Dendritic cell treated with granulocyte-macrophage colony-stimulating factor and Interleukin-4, amounts not matched to agents 40 ng/mL and 50 ng/mL, for 4 days (primary cell): ENCODE measurements at regions not wholly inside any gene's neighbourhood (a gene's known extent, or its start where the extent isn't known, plus 50 kb on each side); places are given as distances from the start of the nearest gene placed in this dataset.
"Not testable (repeated sequence)": the region's sequence is repeated elsewhere in the genome, so short reads cannot be mapped to it uniquely, and the experiment has no call there.

Experiments used
- H3K27ac Mint-ChIP-seq: one replicate; pipeline ENCODE4 v1.8.0; 2022; ENCODE audit warnings: mild to moderate bottlenecking, mixed read lengths
- H3K27me3 Mint-ChIP-seq: one replicate; pipeline ENCODE4 v1.8.0; 2022; ENCODE audit warnings: mild to moderate bottlenecking, mixed read lengths
- H3K36me3 Mint-ChIP-seq: one replicate; pipeline ENCODE4 v1.8.0; 2022; ENCODE audit warnings: low read depth, mixed read lengths
- H3K4me1 Mint-ChIP-seq: one replicate; pipeline ENCODE4 v1.8.0; 2022; ENCODE audit warnings: low read depth, mixed read lengths
- H3K4me3 Mint-ChIP-seq: one replicate; pipeline ENCODE4 v1.8.0; 2022; ENCODE audit warnings: mild to moderate bottlenecking, moderate library complexity, mixed read lengths
- H3K9me3 Mint-ChIP-seq: one replicate; pipeline ENCODE4 v1.8.0; 2022; ENCODE audit warnings: mixed read lengths
- intact Hi-C: fragments of 100-400 bp; cut with micrococcal nuclease; formaldehyde crosslinking; loops from one replicate; pipeline ENCODE4 v1.15.0; 2022

DNA sequence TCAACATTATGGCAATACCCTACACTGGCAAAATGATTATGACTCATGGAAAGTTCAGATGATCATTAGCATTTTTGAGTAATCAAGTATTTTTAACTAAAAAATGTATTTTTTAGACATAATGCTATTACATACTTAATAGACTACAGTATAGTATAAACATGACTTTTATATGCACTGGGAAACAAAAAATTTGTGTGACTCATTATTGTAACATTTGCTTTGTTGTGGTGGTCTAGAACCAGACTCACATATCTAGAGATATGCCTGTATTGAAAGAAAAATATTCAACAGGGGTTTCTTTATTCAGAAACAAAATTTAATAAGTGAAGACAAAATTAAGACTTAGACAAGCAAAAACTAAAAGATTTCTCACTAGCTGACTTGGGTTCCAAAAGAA, 385.3 kb upstream of the RIOK2 start:
- H3K4me1 Mint-ChIP-seq: no peaks in the 10 kb centered on the region
- intact Hi-C loops: no loop called here

GRCh38 chr5:97570242-97570641, 387.2 kb upstream of the RIOK2 start:
- Mint-ChIP-seq H3K27ac (no peak overlapping the region), H3K4me1 (no peaks in the 10 kb centered on the region), H3K4me3 (no peak overlapping the region), H3K27me3 (no peaks in the 10 kb centered on the region), H3K9me3 (peaks cover 38% of the 10 kb centered on the region), H3K36me3 (no peaks in the 10 kb centered on the region)
- intact Hi-C loops: no loop called here

More for the DNA sequence above, 385.3 kb upstream of the RIOK2 start:
- H3K36me3 Mint-ChIP-seq: no peaks in the 10 kb centered on the region
- H3K27me3 Mint-ChIP-seq: no peaks in the 10 kb centered on the region
- H3K4me3 Mint-ChIP-seq: no peak overlapping the region
- H3K27ac Mint-ChIP-seq: no peak overlapping the region
- peaks cover 42% of the 10 kb centered on the region for H3K9me3 Mint-ChIP-seq

GRCh38 chr5:97575322-97575721, 392.3 kb upstream of the RIOK2 start:
- no peaks in the 10 kb centered on the region for H3K36me3 Mint-ChIP-seq
- intact Hi-C loops: no loop called here
- H3K4me3 Mint-ChIP-seq: no peak overlapping the region
- H3K27ac Mint-ChIP-seq: no peak overlapping the region
- no peaks in the 10 kb centered on the region for H3K27me3 Mint-ChIP-seq
- no peaks in the 10 kb centered on the region for H3K4me1 Mint-ChIP-seq
- peaks cover 21% of the 10 kb centered on the region for H3K9me3 Mint-ChIP-seq

GRCh38 chr5:97576956-97577355, 393.9 kb upstream of the RIOK2 start:
- Mint-ChIP-seq H3K36me3 (no peaks in the 10 kb centered on the region), H3K4me3 (no peak overlapping the region), H3K4me1 (no peaks in the 10 kb centered on the region), H3K27ac (no peak overlapping the region), H3K27me3 (no peaks in the 10 kb centered on the region), H3K9me3 (peaks cover 10% of the 10 kb centered on the region)
- intact Hi-C loops: no loop called here

- H3K4me1 Mint-ChIP-seq, H3K4me3 Mint-ChIP-seq, H3K27ac Mint-ChIP-seq, H3K36me3 Mint-ChIP-seq, H3K27me3 Mint-ChIP-seq, H3K9me3 Mint-ChIP-seq, intact Hi-C loops: not testable (repeated sequence)
Observed at GRCh38 chr5:97579977-97580376, 396.9 kb upstream of the RIOK2 start.

- intact Hi-C loops: no loop called here
- Mint-ChIP-seq H3K27me3 (no peaks in the 10 kb centered on the region), H3K9me3 (peaks cover 10% of the 10 kb centered on the region), H3K27ac (no peak overlapping the region), H3K4me3 (no peak overlapping the region), H3K4me1 (no peaks in the 10 kb centered on the region), H3K36me3 (no peaks in the 10 kb centered on the region)
Observed at GRCh38 chr5:97580746-97581145, 397.7 kb upstream of the RIOK2 start.

GRCh38 chr5:97591781-97592180, 408.7 kb upstream of the RIOK2 start:
- no peaks in the 10 kb centered on the region for H3K4me1 Mint-ChIP-seq
- peaks cover 25% of the 10 kb centered on the region for H3K9me3 Mint-ChIP-seq
- intact Hi-C loops: no loop called here
- H3K27ac Mint-ChIP-seq: no peak overlapping the region
- no peak overlapping the region for H3K4me3 Mint-ChIP-seq
- H3K36me3 Mint-ChIP-seq: no peaks in the 10 kb centered on the region
- no peaks in the 10 kb centered on the region for H3K27me3 Mint-ChIP-seq

GRCh38 chr5:97600486-97600885, 417.4 kb upstream of the RIOK2 start:
- H3K36me3 Mint-ChIP-seq: no peaks in the 10 kb centered on the region
- H3K4me1 Mint-ChIP-seq: no peaks in the 10 kb centered on the region
- no peak overlapping the region for H3K4me3 Mint-ChIP-seq
- H3K27ac Mint-ChIP-seq: no peak overlapping the region
- intact Hi-C loops: no loop called here
- H3K9me3 Mint-ChIP-seq: peaks cover 58% of the 10 kb centered on the region
- no peaks in the 10 kb centered on the region for H3K27me3 Mint-ChIP-seq

DNA sequence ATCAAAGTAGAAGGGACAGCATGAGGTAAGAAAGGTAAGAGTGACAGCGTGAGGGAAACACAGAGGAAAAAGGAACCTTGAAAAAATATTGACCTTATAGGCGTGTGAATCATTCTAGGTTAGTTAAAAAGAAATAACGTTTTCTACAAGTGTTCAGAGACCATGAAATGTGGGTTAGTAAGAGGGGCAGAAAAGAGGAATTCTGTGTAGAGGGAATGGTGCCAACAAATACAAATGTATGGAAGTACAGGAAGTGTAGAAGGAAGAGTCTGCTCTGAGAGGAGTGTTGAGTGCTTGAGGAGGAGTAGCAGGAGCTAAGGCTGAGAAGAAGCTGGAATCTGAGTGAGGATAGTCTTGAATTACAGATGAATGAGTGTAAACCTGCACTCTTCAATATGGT, 418.6 kb upstream of the RIOK2 start:
- H3K4me3 Mint-ChIP-seq: no peak overlapping the region
- intact Hi-C loops: no loop called here
- H3K4me1 Mint-ChIP-seq: no peaks in the 10 kb centered on the region
- H3K27me3 Mint-ChIP-seq: no peaks in the 10 kb centered on the region
- no peaks in the 10 kb centered on the region for H3K36me3 Mint-ChIP-seq
- H3K9me3 Mint-ChIP-seq: peaks cover 54% of the 10 kb centered on the region
- H3K27ac Mint-ChIP-seq: no peak overlapping the region

DNA sequence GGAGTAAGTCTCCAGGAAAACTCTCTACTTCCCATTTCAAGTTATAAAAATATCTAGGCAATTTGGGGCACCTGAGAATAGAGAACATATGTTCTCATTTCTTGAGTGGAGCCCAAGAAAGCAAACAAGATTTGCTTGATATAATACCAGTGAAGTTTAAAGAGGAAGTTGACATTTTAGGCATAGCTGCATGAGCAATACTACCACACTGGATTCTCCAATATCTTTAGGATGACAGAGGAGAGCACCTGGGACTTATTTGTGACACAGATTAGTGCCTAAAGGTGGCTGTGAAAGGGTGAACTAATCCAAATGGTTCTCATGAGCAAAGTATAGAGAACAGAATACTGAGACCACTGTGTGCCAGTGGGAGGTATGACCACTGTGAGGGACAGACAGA, 423.5 kb upstream of the RIOK2 start:
- intact Hi-C loops: no loop called here
- peaks cover 28% of the 10 kb centered on the region for H3K9me3 Mint-ChIP-seq
- H3K4me3 Mint-ChIP-seq: no peak overlapping the region
- H3K36me3 Mint-ChIP-seq: no peaks in the 10 kb centered on the region
- H3K4me1 Mint-ChIP-seq: no peaks in the 10 kb centered on the region
- H3K27me3 Mint-ChIP-seq: no peaks in the 10 kb centered on the region
- no peak overlapping the region for H3K27ac Mint-ChIP-seq

DNA sequence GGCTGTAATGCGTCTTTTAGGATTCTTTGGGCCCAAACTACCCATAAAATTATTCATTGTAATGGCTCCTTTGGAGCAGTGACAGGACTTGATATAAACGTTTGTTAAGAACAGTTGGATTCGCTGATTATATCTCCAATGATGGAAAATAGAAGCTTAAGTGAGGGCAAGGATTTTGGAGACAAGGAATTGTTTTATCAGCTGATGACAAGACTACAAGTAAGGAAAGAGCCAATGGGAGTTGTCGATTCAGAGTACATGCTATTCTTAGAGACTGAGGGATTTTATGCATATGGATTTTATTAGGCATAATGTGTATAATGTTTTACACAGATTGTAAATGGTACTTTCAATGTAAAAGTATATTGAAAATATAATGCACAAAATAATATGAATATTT, 425.5 kb upstream of the RIOK2 start:
- H3K9me3 Mint-ChIP-seq: peaks cover 21% of the 10 kb centered on the region
- no peak overlapping the region for H3K4me3 Mint-ChIP-seq
- intact Hi-C loops: no loop called here
- H3K4me1 Mint-ChIP-seq: no peaks in the 10 kb centered on the region
- H3K36me3 Mint-ChIP-seq: no peaks in the 10 kb centered on the region
- no peaks in the 10 kb centered on the region for H3K27me3 Mint-ChIP-seq
- H3K27ac Mint-ChIP-seq: no peak overlapping the region

- no peak overlapping the region for H3K4me3 Mint-ChIP-seq
- no peaks in the 10 kb centered on the region for H3K27me3 Mint-ChIP-seq
- H3K36me3 Mint-ChIP-seq: no peaks in the 10 kb centered on the region
- no peaks in the 10 kb centered on the region for H3K4me1 Mint-ChIP-seq
- intact Hi-C loops: no loop called here
- no peak overlapping the region for H3K27ac Mint-ChIP-seq
- peaks cover 28% of the 10 kb centered on the region for H3K9me3 Mint-ChIP-seq
Observed at GRCh38 chr5:97618721-97619120, 435.7 kb upstream of the RIOK2 start.

- H3K27ac Mint-ChIP-seq: no peak overlapping the region
- H3K27me3 Mint-ChIP-seq: no peaks in the 10 kb centered on the region
- intact Hi-C loops: no loop called here
- H3K9me3 Mint-ChIP-seq: peaks cover 22% of the 10 kb centered on the region
- no peak overlapping the region for H3K4me3 Mint-ChIP-seq
- H3K36me3 Mint-ChIP-seq: no peaks in the 10 kb centered on the region
- no peaks in the 10 kb centered on the region for H3K4me1 Mint-ChIP-seq
Observed at GRCh38 chr5:97623441-97623840, 440.4 kb upstream of the RIOK2 start.

- intact Hi-C loops: no loop called here
- H3K36me3 Mint-ChIP-seq: no peaks in the 10 kb centered on the region
- H3K4me3 Mint-ChIP-seq: no peak overlapping the region
- H3K4me1 Mint-ChIP-seq: no peaks in the 10 kb centered on the region
- H3K9me3 Mint-ChIP-seq: peaks cover 7% of the 10 kb centered on the region
- no peak overlapping the region for H3K27ac Mint-ChIP-seq
- H3K27me3 Mint-ChIP-seq: no peaks in the 10 kb centered on the region
Observed at GRCh38 chr5:97624886-97625285, 441.8 kb upstream of the RIOK2 start.

- no peaks in the 10 kb centered on the region for H3K27me3 Mint-ChIP-seq
- intact Hi-C loops: no loop called here
- H3K27ac Mint-ChIP-seq: no peak overlapping the region
- peaks cover 17% of the 10 kb centered on the region for H3K9me3 Mint-ChIP-seq
- no peak overlapping the region for H3K4me3 Mint-ChIP-seq
- no peaks in the 10 kb centered on the region for H3K36me3 Mint-ChIP-seq
- H3K4me1 Mint-ChIP-seq: no peaks in the 10 kb centered on the region
Observed at GRCh38 chr5:97627272-97627671, 444.2 kb upstream of the RIOK2 start.

GRCh38 chr5:97628031-97628430, 445.0 kb upstream of the RIOK2 start:
- Mint-ChIP-seq H3K9me3 (peaks cover 16% of the 10 kb centered on the region), H3K27me3 (no peaks in the 10 kb centered on the region), H3K36me3 (no peaks in the 10 kb centered on the region), H3K4me1 (no peaks in the 10 kb centered on the region), H3K27ac (no peak overlapping the region), H3K4me3 (no peak overlapping the region)
- intact Hi-C loops: no loop called here
